GM21723 (cell line): ENCODE measurements at regions not wholly inside any gene's neighbourhood (a gene's known extent, or its start where the extent isn't known, plus 50 kb on each side); places are given as distances from the start of the nearest gene placed in this dataset.

Experiments
- ATAC-seq: cut with Tn5 transposase; IDR thresholded peaks from one replicate; pipeline ENCODE4 v1.9.1; 2021; ENCODE audit warnings: mild to moderate bottlenecking, moderate library complexity; ENCODE audit not compliant: unreplicated experiment

DNA sequence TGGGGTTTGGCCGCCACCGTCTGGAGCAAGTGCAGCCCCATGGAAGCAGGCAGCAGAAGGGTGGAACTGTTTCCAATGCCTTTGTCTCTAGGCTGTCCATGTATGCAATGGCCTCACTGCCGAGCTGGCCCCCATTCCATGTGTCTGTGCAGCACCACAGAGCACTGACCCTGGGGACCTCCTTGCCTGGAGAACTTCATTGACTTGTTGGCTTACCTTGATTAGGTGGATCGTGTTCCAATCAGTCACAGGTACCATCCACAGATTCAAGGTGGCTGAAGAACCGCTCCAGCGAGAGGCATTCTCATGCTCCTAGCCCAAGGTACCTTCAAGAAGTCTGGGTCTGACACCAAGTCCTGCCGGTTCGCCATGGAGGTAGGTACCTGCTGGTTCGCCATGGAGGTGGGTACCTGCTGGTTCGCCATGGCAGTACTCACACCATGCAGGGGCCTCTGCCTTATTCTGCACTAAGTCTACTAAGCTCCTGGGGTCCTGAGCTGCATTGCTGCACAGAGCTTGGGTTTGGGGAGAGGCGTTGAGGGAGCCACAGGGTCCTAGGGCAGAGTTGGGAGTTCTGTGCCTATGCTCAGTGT is 358.3 kb upstream of the IRX1 start:
- no peak for ATAC-seq

DNA sequence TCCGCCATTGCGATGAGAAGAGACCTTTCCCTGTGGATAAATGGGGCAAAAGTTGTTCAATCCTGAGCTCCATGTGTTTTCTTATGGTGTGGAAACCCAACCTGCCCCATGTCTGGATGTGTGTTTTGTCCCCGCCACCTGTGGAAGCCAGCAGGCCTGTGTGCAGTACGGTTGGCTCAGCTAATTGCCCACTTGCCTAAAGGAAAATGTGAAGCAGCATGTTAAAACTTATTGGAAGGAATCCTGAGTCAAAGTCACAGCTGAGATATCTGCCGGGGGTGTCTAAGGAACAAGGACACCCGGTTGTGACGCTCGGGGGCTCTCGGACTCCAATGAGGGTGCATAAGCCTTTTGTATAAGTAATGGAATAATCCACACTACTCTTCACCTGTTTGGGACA is 361.1 kb upstream of the IRX1 start:
- ATAC-seq: no peak

DNA sequence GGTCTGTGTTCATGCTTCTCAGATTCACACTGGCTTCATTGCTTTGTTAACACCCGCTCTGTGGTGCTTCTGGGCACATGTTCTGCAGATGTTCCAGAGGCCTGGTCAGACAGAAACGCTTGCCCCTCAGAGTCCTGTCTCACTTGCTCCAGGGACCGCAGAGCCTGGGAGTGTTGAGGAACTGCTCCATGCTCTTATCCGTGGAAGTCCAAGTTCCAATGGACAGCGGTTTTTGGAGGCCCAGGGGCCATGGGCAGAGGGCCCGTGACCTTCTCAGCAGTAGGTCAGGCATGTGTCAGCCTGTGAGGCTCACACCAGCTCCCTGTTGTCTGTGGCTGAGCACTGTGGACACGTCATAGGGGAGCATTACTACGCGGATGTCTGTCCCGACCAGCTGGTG is 364.7 kb upstream of the IRX1 start:
- ATAC-seq: no peak

DNA sequence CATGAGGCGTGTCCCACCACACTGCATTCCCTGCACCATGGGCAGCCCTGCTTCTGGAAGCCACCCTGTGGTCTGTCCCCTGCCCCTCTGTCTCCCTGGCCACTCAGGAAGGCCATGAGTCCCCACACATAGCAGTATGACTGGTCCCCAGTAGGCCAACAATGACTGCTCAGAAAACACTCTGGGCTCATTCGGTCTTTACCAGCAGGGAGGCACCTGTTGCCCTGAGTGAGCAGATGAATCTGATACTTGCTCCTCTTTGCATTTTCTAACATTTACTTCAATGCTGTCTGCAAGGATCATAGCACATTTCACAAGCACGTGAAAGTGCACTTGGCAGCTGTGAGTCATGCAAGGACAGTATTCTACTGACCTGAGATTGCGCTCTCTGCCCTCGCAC is 365.4 kb upstream of the IRX1 start:
- no peak for ATAC-seq

DNA sequence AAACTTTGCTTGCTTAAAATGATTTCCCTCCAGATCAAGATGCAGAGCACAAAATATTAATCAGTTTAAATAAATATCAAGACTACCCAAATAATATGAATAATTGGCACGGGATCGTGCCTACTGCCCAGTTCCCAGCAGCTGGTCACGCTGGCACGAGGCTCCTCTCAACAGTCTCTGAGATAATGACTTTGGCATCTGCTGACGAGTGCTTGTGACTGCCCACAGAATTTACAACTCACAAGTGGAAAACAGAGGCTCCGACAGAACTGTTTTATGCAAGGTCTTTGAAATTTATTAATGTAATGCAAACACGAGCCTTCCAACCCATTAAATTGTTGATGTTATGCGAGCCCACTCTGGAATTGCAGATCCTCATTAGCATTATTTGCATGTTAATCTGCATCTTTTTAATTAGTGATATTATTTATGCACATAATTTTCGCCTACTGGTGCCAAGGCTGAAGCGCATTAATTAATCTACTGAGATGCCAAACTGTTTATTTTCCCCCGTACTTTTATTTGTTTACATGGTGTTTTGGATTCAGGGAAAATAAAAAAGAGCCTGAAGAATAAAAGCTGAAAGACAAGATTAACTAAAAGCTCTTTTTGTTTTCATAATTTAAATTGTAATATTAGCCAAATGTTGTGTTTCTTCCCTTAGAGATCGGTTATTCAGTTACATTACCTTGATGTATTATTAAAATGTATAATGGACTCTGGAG is 369.3 kb upstream of the IRX1 start:
- no peak for ATAC-seq

DNA sequence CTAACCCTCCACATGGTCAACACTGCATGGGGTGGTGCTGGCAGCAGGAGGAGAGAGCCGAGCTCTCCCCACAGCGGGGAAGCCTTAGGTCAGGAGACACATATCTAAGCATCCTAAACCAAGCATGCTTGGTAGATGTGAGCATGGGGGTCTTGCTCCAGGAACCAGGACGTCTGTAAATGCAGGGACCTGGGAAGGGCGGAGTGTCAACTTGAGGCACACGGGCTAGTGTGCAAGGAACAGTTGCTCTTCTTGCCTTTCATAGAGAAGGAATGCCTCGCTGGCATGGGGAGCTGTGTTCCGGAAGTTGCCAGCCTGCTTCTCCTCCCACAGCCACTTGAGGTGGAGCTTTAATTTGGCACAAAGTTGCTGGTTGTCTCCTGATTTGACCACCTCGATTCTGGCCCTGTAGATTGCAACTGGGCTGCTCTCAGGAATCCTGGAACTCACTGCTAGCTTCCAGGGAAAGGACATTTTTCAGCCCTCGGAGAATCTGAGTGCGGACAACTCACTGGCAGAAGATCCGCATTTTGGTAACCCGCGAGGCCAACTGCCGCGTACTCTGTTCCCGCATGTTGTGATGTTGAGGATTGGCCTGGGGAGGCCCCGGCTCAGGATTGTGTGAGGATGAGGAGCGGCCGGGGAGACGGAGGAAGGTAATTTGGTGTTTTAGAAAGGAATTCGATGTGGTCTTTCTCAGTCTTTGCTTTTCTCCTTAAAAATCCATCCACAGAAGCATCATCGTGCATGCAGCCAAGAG is 370.3 kb upstream of the IRX1 start:
- no peak for ATAC-seq

DNA sequence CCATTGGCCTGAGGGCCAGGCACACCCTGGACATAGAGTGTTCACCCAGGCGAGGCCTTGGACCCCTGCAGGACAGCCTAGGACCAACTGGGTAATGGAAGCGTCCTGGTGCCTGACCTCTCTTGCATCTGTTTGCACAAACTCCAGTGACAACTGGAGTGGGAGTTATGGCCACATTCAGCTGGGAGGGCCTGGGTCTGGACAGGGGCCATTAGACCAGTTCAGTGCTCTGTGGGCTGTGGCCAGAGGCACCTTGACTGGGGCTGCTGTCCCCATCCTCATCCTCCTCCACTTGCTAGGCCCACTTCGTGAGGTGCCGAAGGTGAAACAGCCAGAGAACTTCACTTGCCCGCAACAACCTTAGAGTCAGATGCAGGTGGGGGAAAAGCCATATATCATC is 372.7 kb upstream of the IRX1 start:
- no peak for ATAC-seq

DNA sequence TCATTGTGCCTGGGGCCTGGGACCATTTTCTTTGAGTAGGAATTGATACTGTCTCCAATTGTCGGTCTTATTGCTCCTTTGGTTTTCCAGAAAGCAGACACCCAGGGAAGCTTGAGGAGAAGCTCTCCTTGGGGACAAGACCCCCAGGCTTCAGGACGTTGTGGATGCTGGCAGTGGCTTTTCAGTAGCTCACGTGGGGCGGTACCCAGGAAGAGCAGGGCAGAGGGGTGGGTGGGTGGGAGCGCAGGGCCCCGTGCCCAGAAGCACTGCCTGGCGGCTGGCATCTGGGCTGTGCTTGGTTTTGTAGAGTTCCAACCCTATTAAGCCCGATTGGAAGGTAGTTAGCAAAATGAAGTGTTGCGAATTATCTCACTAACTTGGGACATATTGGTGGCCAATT is 374.2 kb upstream of the IRX1 start:
- ATAC-seq: no peak

DNA sequence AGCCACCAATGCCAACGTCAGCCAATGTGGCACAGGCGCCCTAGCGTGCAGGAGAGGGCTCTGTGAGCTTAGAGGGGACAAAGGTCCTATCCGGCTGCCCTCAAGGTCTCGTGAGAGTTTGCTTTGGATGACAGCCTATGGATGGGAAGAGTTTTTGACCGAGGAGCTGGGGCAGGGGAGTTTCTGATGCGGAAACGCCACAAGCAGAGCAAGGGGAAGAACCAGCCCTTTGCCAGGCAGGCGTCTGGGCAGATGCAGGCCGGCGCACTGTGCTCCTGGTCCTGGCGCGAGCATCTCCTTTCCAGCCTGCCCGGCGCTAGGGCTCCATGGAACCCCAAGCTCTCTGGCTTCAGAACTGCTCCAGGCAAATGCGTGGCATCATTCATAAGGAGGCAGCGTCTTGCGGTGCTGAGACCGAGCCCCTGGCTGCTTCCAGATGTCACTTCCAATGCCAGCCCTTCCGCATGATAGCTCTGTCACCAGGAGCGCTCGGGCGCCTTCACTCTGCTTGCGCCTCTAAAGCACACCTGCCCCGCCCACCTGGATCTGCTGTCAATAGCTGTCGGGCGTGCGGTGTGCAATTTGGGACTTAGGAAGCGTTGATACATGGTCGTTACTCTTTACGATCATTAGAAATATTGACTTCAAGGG is 374.9 kb upstream of the IRX1 start:
- ATAC-seq: no peak

DNA sequence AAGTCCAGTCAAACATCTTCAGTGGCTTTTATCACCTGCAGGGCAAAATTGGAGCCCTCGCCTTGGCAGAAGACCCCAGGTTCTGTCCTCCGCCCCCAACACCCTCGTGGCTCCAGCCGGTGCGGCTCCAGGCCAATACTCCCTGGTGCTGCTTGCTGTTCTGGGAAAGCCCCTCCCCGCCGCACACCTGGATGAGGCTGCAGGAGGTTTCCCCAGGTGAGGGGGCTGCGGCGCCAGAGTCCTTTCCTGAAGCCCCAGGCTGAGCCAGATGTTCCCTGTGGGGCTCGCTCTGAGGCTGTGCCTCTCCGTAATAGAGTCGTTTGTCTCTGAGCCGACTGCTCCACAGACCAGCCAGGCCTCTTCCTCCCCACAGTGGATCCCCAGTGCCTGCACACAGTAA is 375.4 kb upstream of the IRX1 start:
- no peak for ATAC-seq

DNA sequence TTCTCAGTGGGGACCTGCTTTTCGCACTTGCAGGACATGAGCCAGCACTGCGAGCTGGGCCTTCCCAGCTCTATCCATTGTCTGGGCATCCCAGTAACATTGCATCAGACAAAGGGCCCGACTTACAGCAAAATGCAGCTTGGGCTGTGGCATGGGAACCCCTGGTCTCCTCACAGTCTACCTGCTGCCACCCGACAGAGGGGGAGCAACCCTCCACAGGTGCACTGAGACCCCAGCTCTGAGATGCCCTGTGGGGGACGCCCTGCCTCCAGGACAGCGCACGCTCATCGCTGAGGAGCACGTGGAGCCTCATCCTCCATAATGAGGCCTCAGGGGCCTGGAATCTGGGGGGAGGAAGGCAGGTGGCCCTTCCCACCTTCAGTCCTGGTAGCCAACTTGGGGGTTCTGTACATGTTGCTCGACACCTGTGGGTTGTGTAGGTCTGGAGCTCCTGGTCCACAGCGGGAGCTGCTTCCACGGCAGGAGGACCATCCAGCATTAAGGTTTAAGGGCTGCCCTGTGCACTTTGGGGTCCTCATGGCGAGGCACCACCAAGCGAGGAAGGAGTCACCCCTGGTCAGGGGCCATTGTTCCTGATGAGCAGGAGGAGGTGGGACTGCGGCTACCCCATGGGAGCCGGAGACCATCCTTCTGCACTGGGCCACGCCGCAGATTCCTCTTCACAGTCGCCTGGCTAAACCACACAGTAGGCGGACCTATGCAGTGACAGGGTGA is 376.5 kb upstream of the IRX1 start:
- ATAC-seq: no peak

DNA sequence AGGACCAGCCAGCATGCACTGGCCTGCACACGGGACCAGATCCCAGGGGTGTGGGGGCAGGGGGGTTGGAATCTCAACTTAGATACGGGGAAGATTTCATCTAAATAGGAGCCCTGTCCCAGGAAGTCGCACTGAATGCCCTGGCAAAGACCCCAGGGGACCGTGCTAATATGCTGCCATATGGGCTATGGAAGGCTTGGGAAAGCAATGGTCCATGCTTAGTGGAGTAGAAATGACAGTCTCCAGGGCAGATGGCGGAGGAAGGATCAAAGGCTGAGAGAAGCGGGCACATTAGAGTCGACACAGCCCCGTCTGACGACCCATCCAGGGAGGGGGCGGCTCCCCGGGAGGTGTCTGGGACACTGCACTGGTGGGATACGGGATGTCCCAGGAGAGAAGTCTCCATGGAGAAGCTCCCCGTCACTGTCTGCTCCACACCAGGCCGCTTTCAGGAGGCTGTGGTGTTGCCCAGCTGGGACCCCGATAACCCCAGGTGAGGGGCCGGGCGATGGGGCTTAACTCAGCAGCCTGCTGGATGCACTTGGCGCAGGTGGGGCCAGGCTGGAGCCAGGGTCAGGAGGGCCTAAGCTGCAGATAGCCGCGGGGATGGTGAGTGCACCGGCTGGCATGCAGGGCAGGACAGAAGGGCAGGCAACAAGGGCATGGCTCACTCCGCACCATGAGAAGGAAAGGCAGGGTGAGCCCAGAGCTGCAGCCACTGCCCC is 377.7 kb upstream of the IRX1 start:
- ATAC-seq: no peak

DNA sequence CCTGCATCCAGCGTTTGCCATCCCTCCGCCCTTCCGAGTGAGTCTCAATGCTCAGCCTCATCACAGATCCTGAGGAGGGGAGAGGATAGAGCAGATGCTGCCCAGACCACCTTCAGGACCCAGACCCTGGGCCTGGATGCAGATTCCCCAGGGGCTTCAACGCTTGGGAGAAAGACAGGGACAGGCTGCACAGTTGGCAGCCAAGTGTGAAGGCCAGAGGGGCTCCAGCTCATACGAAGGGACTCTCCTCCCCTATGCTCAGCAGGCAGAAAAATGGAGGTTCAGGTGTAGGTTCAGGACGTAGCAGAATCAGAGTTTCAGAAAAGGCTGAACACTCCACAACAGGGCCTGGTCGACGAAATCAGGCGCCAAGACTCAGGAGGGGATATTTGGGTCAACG is 378.5 kb upstream of the IRX1 start:
- ATAC-seq: no peak

DNA sequence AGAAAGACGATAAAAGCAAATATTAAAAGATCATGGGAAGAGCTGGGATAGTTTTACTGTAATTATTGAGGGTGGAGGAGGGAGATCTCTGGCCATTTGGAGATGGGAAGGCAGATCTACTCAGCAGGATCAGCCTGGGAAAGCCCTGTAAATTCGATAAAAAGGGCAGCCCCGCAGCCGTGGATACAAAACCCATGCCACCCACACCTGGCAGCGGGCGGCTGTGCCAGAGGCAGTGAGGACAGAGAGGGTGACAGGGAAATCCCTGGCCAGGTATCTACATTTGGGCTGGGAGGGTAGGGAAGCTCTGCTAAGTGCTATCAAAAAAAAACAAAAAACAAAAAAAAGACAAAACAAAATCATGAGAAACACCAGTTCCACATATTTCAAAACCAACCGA is 379.2 kb upstream of the IRX1 start:
- no peak for ATAC-seq

DNA sequence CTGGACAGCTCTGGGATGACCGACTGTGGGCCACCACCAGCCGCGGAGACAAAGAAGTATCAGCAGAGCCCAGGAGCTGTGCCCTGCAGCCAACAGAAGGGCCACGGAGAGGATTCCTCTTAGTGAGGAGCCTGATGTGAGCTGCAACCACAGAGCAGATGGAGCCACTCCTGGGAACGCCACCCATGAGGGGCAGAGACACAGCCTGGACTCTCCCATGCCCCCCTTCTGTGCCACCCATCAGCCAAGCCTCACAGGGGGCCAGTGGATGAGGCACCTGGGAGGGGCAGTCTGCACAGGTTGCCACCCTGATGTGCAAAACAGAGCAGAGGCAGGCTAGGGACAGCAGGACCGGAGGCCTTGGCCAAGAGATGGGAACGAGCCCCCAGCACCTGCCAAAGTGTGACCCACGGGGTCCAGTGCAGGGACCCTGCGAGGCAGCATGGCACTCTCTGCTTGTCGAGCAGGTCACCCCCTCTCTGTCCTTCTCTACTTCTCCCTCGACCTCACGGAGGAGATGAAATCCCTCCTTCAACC is 380.7 kb upstream of the IRX1 start:
- no peak for ATAC-seq

DNA sequence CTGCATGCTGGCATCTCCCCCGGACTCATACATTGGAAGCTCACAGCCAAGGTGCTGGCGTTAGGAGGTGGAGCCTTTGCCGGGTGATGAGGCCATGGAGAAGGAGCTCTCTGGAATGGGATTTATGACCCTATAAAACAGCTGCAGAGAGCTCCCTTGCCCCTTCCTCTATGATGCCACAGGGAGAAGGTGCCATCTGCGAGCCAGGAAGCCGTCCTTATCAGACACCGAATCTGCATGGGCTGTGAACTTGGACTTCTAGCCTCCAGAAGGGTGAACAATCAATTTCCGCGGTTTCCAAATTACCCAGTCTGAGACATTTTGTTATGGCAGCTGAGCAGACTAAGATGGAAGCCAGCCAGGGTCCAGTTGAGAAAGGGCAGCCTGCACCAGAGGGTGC is 381.2 kb upstream of the IRX1 start:
- ATAC-seq: no peak

DNA sequence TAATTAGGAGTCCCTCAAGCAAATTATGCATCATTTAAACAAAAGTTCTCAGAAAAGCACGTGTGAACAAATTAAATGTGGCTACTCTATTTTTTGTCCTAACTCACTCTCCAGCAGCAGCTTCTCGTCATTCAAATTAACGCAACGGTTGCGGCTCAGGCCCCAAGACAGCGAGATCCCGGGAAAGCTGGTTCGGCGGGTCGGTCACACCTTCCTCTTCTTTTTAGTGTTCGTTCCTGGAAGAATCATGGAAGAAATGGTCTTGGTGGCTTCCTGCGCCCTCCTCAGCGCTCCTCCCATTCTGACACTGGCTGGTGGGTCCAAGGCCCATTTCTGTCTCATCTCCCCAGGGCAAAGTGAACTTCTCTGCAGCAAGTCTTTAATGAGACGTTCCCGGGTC is 382.8 kb upstream of the IRX1 start:
- no peak for ATAC-seq

DNA sequence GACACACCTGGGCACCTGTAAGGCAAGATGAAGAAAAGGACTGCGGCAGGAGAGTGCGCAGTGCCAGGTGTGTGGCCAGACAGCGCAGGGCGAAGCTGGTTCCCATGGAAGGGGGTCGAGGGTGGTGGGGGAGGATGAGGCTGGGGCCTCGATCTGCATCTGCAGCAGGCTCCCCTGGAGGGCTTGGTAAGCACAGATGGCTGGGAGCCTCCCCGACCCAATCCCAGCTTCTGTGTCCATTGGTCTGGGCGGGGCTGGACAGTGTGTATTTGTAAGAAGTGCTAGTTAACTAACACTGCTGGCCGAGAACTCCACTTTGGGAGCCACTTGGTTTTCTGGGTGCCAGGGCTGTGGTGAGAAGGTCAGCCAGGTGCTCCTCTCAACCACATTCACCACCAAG is 385.1 kb upstream of the IRX1 start:
- ATAC-seq: no peak

DNA sequence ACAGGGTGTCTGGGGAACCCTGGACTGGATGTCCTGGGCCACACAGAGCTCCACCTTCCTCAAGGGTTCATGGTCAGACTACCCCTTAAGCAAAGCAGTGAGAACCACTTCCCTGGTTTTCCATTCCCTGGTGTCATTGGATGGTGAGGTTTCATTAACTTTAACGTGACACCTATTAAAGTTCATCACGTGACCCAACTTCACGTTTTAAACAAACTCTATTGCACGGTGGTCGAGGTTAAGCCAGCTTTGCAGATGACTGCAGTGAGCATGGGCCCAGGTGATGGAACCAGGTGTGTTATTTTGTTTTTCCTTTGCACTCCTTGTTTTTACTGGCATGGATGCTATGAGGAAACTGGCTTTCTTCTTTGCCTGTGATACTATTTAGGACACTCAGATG is 385.7 kb upstream of the IRX1 start:
- no peak for ATAC-seq

DNA sequence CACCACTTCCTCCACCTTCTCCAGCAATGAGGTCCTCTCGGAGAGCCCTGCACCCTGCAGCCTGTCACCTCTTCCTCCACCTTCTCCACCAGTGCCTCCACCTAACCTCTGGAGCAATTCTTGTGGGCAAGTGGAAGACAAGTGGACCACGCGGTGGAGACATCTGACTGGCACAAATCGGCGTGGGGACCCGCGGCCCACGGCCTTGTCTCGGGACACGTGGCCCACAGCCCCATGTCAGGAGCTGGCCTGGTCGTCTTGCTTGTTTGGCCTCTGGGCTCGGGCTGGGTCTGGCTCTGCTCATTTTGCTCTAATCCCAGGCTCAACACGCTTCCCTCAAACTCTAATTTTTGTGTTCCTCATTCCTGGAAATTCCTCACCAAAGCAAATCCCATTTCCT is 393.1 kb upstream of the IRX1 start:
- ATAC-seq: no peak
